AG09309 (cell line): ENCODE measurements at regions not wholly inside any gene's neighbourhood (a gene's known extent, or its start where the extent isn't known, plus 50 kb on each side); places are given as distances from the start of the nearest gene placed in this dataset.

Source experiments
- DNase-seq: peaks from one replicate; pipeline ENCODE4 v3.0.0-alpha.2; 2010; ENCODE audit warnings: low read depth
- H3K4me3 ChIP-seq: 2 replicates; pipeline ENCODE4 v1.5.1; 2011; ENCODE audit warnings: mild to moderate bottlenecking, low read depth, low read length, moderate library complexity; ENCODE audit not compliant: control insufficient read depth
- CTCF ChIP-seq: IDR thresholded peaks from 2 replicates; pipeline ENCODE4 v1.5.1; 2011; ENCODE audit warnings: mild to moderate bottlenecking, low read depth, low read length, inconsistent platforms; ENCODE audit not compliant: insufficient read depth, control insufficient read depth; ENCODE audit errors: missing control alignments

DNA sequence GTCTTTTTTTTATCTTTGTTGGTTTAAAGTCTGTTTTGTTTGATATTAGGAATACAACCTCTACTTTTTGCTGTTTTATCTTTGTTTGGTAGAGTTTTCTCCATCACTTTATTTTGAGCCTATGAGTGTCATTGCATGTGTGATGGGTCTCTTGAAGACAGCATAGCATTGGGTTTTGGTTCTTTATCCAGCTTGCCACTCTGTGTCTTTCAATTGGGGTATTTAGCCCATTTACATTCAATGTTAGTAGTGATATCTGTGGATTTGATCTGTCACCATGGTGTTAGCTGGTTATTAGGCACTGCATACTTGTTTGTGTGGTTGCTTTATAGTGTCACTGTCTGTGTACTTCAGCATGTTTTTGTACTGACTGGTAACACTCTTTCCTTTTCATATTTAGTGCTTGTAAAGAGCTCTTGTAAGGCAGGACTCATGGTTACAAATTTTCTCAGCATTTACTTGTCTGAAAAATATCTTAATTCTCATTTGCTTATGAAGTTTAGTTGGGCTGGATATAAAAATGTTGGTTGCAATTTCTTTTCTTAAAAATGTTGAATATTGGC is 845.5 kb downstream of the TLE4 start:
- TF ChIP-seq CTCF, result no peak
- no peak for DNase-seq

DNA sequence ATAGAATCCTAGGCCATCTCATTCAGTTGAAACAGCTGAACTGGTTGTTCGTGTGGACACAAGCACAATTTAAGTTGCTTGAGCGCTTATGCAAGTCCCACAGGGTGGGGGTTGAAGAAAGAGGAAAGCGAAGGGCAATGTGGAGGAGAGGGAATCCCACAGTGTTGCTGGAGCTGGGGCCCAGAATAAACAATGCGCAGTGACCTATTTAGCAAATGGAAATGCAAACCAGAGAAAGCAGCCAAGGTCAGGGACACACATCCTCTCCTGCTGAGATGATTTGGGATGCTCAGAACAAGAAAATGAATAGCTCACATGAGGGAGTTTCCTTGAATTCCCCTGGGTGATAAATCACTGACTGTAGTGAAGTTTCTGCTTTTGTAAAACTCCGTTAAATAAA is 838.3 kb downstream of the TLE4 start:
- no peak for DNase-seq
- H3K4me3 ChIP-seq, result no peak overlapping the region
- TF ChIP-seq CTCF, result no peak

More for the DNA sequence above, 845.5 kb downstream of the TLE4 start:
- no peak overlapping the region for H3K4me3 ChIP-seq

DNA sequence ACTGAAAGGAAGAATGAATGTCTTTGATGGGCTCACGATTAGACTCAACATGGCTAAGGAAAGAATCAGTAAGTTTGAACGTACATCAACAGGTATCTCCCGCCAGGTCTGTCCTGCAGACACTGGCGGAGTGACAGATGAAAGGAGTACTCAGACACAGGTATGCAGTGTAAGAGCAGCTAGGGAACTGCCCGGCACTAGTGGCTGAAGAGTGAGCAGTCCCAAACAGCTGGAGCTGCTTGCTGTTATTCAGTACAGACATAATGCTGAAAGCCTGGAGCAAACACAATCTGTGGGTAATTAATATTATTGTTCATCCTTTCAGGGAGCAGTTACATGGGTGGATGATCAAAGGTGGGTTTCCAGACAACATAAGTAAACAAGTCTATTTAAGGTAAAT is 835.5 kb downstream of the TLE4 start:
- no peak for TF ChIP-seq CTCF
- no peak overlapping the region for H3K4me3 ChIP-seq
- DNase-seq, result no peak

DNA sequence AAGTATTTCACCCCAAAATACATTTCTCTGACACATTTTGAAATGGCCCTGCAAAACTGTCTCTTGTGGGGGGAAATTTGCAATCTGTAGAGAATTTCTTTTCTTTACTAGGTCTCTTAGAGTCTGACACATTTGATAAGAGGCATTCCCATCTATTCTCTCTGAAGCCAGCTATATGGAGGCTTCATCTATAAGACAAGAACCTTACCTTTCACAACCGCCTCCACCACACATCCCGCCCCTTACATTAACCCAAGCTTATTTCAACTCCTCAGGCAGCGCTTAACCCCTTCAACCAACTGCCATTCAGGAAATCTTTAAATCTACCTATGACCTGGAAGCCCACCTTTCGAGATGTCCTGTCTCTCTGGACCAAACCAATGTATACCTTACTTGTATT is 829.5 kb downstream of the TLE4 start:
- TF ChIP-seq CTCF, result no peak
- no peak for DNase-seq
- H3K4me3 ChIP-seq, result no peak overlapping the region

DNA sequence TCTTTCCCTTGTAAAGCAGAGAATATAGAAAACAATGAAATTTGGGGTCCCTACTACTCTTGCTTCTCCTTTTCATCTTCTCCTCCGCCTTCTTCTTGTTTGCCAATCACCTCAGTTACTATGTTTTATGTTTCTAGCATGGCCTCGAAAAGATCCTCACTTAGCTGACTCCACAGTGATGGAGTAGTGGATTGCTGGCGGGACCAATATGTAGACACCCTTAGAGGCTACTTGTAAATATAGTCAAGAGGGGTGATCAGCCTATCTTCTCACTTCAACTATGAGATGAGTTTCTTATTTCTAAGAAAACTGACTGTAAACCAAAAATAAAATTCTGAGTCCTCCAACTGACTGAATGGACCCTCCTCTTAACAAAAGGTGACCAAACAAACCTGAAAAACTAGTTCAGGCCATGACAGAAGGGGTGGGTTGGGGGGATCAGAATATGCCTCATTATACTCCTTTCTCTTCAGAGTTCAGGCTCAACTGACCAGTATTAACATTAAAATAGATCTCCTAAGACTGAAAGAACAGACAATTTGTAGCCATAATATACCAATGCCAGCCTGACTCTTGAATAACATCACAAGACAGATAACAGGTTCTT is 829.0 kb downstream of the TLE4 start:
- TF ChIP-seq CTCF, result no peak
- no peak overlapping the region for H3K4me3 ChIP-seq
- no peak for DNase-seq

DNA sequence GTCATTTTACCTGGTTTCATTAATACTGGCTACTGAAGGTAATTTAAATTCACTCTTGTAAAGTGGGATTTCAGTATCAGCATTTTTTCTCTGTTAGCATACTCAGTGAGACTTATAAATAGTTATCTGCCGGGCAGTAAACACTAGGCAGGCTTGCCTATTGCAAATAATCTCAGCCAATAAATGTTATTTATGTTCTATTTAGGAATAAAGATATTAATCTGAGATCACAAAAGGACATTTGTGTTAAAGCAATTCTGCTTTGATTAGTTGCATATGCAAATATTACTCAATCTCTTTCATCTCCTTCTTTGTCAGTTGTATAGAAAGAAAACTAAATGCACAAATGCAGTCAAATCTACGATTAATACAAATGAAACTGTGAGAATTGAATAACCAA is 827.8 kb downstream of the TLE4 start:
- no peak for DNase-seq
- TF ChIP-seq CTCF, result no peak
- H3K4me3 ChIP-seq, result no peak overlapping the region

DNA sequence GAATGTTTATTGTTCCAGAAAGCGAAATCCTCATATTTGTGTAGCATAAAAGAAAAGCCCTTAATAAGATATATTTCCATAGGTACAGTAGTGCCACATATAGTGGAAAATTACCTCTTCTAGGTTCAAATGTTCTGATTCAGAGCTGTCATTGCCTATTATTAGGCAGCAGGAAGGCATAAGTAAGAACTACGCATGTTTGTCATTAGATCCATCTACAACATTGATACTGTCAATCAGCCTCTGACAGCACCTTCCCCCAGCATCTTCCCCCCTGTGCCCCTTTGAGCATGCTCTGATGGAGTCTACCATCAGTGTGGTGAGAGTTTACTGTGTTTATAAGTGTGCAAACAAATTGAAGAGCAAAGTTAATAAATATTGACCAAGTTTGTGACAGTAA is 816.1 kb downstream of the TLE4 start:
- no peak for DNase-seq
- TF ChIP-seq CTCF, result no peak
- H3K4me3 ChIP-seq, result no peak overlapping the region
